Hippocampal formation (tissue), 2 donors: ENCODE measurements at regions not wholly inside any gene's neighbourhood (a gene's known extent, or its start where the extent isn't known, plus 50 kb on each side); places are given as distances from the start of the nearest gene placed in this dataset.

ENCODE experiments used
- DNase-seq, 2 donors: peaks; one replicate each; lab custom pipeline; 2025; lab: John Stamatoyannopoulos, UW

DNA sequence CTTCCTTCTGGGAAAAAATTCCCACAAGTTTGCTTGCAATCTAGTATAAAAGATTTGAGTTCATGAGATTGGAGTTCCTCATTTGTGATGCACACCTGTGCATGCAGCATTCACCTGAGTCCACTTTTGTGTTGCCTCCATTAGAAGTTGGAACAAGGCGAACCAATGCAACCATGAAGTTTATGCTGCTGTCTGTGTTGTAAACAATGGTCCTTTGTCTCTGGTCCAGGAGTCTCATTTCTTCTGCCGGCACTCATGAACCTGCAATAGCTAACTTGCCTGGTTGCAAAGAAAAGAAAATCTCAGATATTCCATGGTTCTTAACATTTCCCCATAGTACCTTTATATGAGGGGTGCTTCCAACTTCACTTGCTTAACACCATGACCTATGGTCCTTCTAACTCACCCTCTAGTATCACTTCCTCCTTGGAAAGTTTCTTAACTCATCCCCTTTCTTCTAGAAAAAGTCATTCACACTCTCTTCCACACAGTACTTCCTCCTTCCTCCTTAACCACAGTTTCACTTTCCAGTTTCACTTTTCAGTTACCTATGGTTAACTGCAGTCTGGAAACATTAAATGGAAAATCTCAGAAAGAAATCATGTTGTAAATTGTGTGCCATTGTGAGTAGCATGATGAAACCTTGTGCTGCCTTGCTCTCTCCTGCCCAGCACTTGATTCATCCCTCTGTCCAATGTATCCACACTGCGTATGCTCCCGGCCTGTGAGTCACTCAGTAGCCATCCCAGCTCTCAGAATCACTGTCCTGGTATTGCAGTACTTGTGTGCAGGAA lies 128.8 kb upstream of the TRIB2 start:
- DNase-seq = no peak

DNA sequence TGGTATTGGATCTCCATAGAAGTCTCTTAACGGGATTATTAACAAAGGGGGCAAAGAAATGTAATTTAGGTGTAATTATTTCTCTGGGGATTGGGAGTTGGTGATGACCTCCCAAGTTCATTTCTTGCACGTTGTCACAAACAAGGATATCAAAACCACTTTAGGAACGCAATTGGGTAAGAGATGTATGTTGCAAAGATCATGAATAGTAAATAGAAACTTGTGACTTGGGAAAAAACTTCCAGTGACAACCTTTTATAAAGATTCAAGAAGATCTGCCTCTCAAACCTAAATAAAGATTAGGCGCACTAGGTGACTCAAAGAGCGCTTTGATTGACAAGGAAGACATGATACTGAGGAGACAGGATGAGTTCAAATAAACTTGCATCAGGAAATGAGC lies 127.8 kb upstream of the TRIB2 start:
- DNase-seq = no peak

DNA sequence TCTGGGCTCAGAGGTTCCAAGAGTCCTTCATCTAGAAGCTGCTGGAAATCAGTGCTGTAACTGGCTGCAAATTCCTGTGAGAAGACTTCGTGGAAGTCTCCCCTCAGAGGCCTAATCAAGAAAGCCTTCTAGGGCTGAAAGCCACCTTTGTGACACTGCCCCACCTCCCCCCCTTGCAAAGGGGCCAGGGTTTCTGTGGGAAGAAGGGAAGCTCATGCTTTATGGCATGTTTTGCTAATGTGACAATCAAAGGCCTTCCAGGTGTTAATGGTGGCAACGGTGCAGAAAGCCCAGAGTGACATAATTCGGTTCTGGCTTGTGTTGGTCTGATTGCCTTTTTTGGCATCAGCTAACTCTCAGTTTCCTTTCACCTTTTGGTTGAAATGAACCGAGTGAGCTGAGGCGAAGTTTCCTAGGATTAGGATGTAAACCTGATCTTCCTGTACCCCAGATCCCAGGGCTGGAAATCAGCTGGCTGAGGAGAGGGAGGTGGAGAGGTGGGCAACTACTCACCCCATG lies 126.9 kb upstream of the TRIB2 start:
- DNase-seq = no peak

DNA sequence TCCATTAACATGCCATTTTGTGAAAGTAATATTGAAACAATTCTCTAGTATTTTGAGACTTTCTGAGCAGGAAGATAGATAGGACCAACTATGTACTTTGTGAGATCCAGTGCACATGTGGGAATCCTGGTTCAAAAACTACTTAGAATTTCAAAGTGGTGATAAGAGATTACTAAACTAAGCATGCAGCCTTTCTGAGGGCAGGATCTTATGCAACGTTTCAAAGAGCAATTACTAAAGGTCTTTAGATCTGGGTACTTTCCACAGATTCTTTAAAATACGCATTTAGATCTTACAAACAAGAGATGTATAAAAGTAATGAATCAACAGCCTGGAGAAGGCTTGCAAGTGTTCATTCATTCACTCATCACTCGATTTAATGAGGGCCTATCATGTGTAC lies 124.4 kb upstream of the TRIB2 start:
- DNase-seq = no peak

DNA sequence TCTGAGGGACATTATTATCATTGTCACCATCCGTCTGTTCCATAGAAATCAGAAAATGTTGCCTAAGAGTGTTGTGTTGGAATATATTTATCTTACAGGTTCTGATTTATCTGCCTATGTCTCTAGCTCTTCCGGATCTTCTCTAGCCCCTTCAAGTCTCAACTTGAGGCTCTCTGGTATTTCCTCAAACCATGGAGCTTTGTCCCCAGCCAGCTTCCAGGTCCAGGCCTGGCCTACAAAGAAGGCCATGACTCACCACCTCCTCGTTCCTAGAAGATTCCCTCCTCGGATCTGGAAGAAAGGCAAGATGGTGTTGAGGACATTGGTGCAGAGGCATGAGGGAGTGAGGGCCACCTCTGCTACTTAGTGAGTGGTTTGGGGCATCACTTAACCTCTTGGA lies 122.1 kb upstream of the TRIB2 start:
- no peak for DNase-seq

DNA sequence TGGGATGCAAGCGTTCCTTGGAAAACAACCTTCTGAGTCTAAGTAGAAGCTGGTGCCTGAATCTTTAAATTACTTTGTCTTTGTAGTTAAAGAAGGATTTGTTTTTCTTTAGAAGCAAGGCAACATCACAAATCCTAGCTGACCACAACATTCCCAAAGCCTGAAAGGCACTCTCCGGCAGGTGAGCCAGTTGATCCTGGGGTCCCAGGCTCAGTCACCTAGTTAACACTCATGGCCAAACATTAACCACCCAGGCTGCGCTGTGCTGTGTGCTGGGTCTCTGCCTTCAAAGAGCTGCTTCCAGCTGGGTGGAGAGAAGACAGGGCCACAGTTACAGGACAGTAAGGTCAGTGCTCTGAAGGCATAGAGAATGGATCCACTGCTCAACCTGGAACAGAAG lies 120.0 kb upstream of the TRIB2 start:
- no peak for DNase-seq

DNA sequence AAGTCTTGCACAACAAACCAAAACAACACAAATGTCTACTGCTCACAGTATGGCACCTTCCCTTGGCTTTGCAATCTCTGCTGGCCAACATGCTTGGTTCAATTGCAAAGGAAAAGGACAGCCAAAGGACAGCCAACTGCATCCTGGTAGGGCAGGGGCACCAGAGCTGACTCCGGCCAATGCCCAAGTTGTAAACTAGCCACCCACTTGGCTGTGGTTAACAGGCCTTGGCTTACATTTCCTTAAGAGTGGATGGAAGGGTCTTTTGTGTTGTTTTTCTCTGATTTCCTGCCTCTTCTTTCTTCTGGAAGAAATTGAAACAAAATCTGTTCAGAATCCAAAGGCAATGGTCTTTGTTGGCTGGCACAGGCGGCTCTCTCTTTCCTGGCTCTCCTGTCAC lies 119.1 kb upstream of the TRIB2 start:
- DNase-seq = peak; percentile 14 to 46

DNA sequence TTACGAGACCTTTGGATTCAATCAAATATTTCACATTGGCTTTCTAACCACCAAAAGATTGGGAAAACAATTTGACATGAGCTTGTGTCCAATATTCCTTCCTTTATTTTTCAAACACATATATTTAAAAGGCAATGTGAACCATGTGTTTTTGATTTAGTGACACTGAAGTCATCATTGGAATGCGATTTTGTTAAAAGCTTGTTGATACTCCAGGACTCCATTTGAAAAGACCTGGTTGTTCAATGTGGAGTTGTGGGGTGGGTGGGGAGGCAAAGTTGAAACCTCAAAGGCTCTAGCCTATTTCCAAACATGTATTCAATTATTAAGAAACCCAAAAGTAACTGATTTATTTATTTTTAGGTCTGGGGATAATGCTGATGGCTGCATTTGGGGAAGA lies 114.1 kb upstream of the TRIB2 start:
- DNase-seq = no peak

DNA sequence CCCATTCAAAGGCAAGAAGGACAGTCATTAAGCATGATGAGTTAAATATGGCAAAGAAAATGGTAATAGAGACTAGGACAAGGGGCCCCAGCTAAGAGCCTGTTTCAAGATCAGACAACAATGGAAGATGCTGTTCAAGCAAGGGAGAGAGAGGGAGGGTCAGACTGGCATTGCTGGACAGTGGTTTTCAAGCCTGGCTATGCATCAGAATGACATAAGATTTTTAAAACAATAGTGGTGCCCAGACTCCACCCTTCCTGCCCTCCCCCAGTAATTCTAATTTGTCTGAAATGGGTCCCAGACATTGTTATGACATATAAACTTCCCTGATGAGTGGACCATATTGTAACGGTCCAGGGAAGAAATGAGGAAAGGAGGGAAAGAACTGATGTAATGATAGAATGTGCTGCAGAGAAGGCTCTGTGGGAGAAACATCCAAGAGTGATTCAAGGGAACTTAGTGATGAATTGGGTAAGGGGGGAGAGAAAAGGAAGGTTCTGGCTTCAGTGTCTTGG lies 112.9 kb upstream of the TRIB2 start:
- no peak for DNase-seq

DNA sequence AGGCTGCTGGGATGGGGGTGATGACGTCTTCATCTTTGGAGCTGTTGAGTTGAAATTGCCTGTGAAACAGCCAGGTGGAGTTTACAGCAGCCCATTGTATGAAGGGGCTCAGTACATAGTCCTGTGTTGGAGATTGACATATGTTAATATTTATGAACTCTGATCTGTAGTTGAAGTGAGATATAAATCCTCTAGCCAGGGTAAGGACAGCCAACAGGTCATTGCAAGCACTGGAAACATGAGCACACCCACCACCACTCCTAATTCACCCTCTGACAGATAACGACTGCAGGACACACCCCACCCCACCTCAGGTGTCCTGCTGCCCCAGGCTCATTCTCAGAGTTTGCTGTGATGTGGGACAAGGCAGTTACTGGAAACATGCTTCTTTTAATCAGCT lies 112.4 kb upstream of the TRIB2 start:
- DNase-seq = no peak

DNA sequence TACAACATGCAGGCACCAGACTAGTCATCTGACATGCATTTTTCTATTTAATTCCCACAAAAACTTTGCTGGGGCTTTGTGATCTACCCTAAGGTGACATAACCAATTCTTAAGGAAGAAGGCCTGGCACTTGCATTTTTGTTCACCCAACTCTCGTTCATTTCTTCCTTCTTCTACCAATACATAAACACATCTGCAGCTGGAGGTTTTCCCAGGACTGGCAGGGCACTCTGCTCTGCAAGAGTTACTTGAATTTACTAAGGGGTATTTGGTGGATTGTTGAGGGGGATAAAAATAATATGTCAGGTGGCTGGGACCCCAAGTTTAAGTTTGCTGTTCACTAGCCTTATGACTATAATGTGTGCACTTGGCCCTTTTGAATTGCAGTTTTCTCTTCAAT lies 111.4 kb upstream of the TRIB2 start:
- DNase-seq = no peak

DNA sequence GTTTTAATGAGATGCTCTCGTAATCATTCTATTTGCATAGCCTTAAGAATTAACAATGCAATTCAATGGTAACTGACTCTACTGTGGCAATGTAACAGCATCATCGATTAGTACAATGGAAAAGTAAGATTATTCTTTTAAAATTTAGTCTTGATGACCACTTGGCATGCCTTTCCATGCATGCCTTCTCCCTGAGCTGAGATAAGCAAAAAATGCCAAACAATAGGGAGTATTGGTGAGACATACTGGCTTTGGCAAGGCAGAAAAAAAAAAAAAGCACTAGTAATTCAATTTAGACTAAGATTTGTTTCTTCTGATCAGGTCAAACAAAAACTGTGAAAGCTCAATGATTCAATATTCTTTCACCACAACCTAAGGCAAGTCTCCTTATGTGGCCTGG lies 110.8 kb upstream of the TRIB2 start:
- DNase-seq = no peak

DNA sequence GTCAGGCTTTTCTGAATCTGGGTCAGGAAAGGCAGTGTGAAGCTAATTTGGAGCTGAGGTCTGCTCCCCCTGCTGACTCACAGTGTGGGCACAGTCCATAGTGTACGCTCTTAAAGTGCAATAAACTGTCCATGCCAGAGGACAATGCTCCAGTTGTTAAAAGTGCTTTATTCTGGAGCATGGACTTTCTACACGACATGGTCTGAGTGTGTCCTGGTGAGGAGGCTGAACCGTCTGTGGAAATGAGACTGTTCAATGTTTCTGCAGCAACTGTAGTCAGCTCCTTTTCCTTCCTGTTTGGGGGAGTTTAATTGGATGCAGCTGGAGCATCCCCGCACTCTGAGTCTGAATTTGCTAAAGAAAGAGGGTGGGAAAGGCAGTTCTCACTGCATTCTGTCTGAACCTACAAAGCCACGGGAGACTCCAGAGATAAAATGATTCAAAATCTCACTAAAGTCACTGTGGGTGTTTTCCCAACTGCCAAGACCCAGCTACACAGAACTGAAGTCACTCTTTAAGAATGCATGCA lies 110.2 kb upstream of the TRIB2 start:
- no peak for DNase-seq

DNA sequence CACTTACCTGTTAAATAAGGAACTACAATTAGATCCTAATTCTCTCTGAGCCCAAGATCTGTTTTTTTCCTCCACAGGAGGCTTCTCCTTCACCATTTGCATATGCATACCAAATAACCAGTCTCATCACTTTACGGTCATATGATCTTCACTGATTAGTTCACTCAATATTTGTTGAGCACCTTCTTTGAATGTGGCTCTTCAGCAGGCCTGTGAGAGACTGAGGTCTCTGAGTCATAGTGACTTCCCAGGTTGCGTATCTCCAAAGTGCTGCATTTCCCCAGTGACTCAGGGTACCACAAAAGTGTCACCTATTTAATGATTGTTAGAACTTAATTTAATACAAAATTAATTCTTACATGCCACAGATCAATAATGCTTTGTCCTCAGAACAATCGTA lies 108.8 kb upstream of the TRIB2 start:
- no peak for DNase-seq

DNA sequence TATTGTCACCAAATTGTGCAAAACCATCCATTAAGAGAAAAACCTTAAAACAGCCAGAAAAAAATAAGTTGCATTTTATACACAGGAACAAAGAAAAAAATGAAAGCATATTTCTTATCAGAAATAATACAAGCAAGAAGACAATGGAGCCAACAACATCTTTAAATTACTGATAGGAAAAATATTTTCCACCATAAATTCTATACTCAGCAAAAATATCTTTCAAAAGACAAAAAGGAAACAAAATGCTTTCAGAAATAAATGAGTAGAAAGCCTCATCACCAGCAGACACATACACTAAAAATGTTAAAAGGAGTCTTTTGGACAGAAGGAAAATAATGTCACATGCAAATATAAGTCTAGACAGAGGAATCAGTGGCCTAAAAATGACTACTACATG lies 106.4 kb upstream of the TRIB2 start:
- no peak for DNase-seq

DNA sequence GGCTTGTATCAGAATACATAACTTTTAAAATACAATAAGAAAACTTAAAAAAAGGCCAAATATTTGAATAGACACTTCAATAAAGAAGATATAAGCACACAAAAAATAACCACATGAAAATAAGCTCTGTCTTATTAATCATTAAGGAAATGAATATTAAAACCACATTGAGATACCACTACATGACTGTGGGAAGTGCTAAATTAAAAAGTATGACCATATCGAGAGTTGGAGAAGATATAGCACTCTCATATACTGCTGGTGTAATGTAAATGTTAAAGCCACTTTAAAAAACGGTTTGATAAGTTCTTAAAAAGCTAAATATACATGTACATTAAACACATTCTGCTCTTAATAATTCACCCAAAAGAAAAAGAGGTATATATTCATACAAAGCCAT lies 104.6 kb upstream of the TRIB2 start:
- DNase-seq = no peak

DNA sequence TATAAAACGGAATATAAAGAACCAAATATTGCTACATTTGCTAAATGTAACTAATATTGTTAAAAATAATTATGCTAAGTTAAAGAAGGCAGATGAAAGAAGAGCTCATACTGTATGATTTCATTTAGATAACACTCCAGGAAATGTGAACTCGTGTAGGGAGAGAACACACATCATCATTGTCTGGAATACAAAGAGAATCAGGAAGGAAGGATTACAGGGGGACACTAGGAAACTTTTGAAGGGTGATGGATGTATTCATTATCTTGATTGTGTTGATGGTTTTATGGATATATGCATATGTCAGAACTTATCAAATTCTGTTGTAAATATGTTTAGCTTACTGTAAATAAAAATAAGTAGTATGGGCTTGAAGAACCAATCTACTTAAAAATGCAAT lies 104.1 kb upstream of the TRIB2 start:
- DNase-seq = no peak

DNA sequence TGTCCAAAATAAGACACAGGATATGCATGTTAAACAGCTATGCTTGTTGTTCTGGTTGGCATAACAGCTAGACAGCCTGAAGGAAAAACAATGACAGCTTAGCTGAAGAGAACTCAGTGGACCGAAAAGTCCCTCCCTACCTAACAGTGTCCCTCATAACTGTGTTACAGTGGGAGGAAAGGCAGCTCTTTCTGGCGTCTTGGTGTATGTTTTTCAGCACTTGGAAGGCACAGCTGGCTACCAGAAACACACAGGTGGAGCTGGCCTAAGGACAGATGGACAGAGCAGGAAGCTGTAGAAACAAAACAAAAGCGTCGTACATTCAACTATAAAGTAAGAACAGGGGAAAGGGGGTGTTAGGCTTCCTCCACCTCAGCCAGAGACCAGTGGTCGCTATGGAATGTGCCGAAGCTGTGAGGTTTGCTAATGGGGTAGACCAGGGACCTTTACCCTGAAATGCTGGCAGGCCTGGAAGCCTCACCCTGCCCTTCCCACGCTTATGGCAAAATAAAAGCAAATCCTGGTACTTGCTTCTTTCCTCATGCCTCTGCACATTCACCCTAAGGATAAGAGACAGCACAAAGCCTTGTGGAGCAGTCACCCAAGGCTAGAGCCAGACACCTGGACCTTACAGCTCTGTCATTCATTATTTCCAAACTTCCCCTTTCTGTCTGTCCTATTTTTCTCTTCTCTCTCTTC lies 103.5 kb upstream of the TRIB2 start:
- no peak for DNase-seq

DNA sequence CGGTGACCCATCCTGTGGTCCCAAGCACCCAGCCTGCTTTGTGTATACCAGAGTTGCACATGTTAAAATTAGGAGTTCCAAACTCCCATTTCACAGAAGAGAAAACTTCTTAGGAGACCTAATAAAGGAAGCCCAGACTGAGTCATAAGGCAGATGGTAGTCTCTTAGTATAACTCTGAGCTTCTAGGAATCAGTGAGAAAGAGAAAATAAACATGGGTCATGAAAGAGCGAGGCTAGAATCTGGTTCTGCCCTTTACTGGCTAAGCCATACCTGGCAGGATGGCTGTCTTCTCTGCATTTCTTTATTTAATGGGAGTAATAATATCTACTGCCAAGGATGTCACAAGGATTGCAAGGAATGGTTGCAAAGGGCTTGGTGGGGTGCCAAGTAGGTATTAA lies 101.2 kb upstream of the TRIB2 start:
- DNase-seq = no peak

DNA sequence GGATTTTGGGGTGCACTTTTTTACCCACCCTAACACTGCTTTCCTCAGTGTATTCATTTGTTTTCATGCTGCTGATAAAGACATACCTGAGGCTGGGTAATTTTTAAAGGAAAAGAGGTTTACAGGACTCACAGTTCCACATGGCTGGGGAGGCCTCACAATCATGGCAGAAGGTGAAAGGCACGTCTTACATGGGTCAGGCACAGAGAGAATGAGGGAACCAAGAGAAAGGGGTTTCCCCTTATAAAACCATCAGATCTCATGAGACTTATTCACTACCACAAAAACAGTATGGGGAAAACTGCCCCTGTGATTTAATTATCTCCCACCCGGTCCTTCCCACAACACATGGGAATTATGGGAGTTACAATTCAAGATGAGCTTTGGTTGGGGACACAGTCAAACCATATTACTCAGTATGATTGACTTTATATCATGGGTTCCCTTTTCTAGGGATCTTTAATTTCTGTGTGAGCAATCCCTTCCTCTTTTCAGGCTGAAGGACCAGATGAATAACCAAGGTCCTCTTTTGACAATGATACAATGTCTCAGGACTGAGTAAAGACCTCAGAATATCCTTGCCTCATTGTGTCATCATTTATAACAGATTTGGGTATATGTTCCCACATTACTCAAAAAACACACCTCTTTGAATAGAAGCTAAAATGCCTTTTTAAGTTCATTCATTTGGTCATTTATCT lies 100.1 kb upstream of the TRIB2 start:
- DNase-seq = no peak

DNA sequence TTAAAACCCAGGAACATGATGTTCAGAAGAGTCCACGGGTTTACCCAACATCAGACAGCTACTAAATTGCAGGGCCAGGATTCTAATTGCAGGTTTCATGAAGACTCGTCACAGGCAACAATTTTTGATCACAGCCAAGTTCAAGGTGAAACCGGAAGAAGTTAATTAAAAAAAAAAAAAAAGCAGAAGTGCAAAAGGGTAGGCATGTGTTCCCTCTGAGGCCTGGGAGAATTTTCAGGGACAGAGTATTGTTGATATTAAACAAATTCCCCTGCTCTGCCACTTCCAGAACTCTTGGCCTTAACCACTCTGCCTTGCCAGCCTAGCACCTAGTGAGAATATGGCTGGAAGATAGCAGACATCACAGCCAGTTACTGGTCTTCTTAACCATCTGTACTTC lies 99.4 kb upstream of the TRIB2 start:
- no peak for DNase-seq

DNA sequence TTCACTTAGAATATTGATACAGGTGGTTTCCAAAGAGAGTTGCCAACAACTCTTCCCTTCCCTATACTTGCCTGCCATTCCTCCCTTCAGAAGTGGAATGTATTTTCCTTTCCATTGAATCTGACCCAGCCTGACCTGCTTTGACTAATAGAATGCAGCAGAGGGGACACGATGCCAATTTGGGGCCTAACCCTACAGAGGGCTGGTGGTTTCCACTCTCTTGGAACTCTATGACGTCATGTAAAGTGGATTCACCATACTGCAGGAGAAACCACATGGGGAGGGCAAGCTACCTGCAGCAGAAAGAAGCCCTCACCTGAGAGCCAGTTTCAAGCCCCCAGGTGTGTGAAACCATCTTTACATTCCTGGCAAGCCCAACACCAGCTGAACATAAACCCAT lies 98.9 kb upstream of the TRIB2 start:
- no peak for DNase-seq

DNA sequence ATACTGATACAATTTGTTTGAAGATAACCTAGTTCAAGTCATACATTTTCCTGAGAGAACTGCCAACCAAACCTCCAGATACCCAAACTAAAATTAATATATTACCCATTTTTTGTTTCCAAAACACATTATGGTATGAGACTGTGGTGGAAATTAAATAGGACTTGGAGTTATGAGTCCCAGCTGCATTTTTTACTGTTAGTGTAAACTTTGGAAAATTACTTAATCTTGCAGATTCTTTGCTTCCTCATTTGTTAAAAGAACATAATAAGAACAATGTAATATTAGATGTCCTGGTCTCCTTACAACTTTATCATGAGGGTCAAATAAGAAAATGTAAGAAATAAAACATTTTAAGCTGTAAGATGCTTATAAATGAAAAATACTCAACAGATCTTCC lies 98.2 kb upstream of the TRIB2 start:
- no peak for DNase-seq
